Stomach (tissue), 8 donors: ENCODE measurements at regions not wholly inside any gene's neighbourhood (a gene's known extent, or its start where the extent isn't known, plus 50 kb on each side); places are given as distances from the start of the nearest gene placed in this dataset.

Source experiments
- DNase-seq, 2 donors: peaks; one replicate each; pipeline versions ENCODE4 v3.0.0 to v3.0.0-alpha.2; 2013 to 2019
- H3K27ac ChIP-seq, 5 donors: fragments of 200-600 bp in 4 of 5; sonication (generic) in 4 of 5; one replicate each; pipeline ENCODE4 v1.5.1; 2013 to 2019; ENCODE audit warnings: mild to moderate bottlenecking in 1 of 5, moderate library complexity in 1 of 5
- H3K27me3 ChIP-seq, 3 donors: fragments of 200-600 bp; sonication (generic); one replicate each; pipeline ENCODE4 v1.5.1; 2017 to 2019; ENCODE audit warnings: mixed run types in 1 of 3
- H3K36me3 ChIP-seq, 4 donors: fragments of 200-600 bp; sonication (generic); 1 replicate in 3 of 4; 2 replicates in 1 of 4; pipeline ENCODE4 v1.5.1; 2016 to 2019
- H3K4me1 ChIP-seq, 4 donors: fragments of 200-600 bp; sonication (generic); one replicate each; pipeline ENCODE4 v1.5.1; 2016 to 2019
- H3K4me3 ChIP-seq, 4 donors: fragments of 200-600 bp; sonication (generic) in 3 of 4; one replicate each; pipeline ENCODE4 v1.5.1; 2016 to 2019; ENCODE audit warnings: mild to moderate bottlenecking in 1 of 4
- H3K9me3 ChIP-seq, 4 donors: fragments of 200-600 bp; sonication (generic); one replicate each; pipeline ENCODE4 v1.5.1; 2016 to 2019
- CTCF ChIP-seq, 7 experiments: fragments of 450-650 bp in 4 of 7; fragments of 200-600 bp in 3 of 7; sonication (generic) in 3 of 7; IDR thresholded peaks; one replicate each; pipeline ENCODE4 v1.5.1; 2016 to 2019; ENCODE audit warnings: antibody characterized with exemption in 7 of 7, control low read depth in 2 of 7, mild to moderate bottlenecking in 1 of 7
- EP300 ChIP-seq: sonication (generic); formaldehyde crosslinking; IDR thresholded peaks from one replicate; pipeline ENCODE4 v1.6.1; 2017; ENCODE audit warnings: antibody characterized with exemption
- POLR2A ChIP-seq, 4 donors: fragments of 450-650 bp; IDR thresholded peaks; one replicate each; pipeline ENCODE4 v1.6.1; 2016; ENCODE audit warnings: antibody characterized with exemption in 4 of 4, control low read depth in 2 of 4, mild to moderate bottlenecking in 1 of 4, moderate library complexity in 1 of 4
- POLR2AphosphoS5 ChIP-seq, 3 donors: sonication (generic); formaldehyde crosslinking; IDR thresholded peaks; one replicate each; pipeline ENCODE4 v1.6.1; 2016; ENCODE audit warnings: antibody characterized with exemption in 3 of 3
- WGBS, 5 donors: extraction: QIAGEN DNeasy Blood & Tissue Kit in 3 of 5; methylation state at CpG; one replicate each; pipeline versions ENCODE4 v1.1.5 to v1.1.7; 2013 to 2018; 5-methylcytosine and 5-hydroxymethylcytosine counted together
- intact Hi-C: fragments of 100-400 bp; cut with DNase I; formaldehyde crosslinking; loops from one replicate; pipeline ENCODE4 v1.15.1; 2023; ENCODE audit warnings: low total_unique reads
- donor health status: healthy with polysubstance abuse.
- donor health status: Bipolar disorder and iron deficiency.
- donor health status: healthy.

DNA sequence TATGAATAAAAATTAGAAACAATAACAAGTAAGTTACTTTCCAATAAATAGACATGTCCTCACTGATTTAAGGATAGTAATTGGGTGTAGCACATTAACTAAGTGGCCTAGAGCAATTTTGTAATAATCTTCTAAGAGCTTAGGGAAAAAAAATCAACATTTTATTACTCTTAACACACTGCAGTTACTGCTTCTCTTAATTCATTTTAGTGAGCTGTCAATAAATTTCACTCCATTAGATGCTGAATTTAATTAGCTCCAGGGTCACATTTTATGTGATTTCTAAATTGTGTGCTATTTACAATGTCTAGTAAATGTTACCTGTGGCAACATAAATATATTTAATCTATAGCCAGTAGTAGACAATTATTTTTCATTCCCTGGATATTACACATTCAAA is 612.0 kb downstream of the C4orf33 start:
- no peaks in the 10 kb centered on the region for H3K27me3 ChIP-seq
- DNase-seq, result no peak
- H3K4me1 ChIP-seq, result no peaks in the 10 kb centered on the region
- no peaks in the 10 kb centered on the region for H3K36me3 ChIP-seq
- no peak overlapping the region for H3K27ac ChIP-seq
- no peak for TF ChIP-seq POLR2A (IDR thresholded peaks at IDR 0.05)
- no peak for TF ChIP-seq EP300
- TF ChIP-seq POLR2AphosphoS5 (IDR thresholded peaks at IDR 0.05), result no peak
- TF ChIP-seq CTCF (IDR thresholded peaks at IDR 0.05), result no peak
- no peaks in the 10 kb centered on the region for H3K9me3 ChIP-seq
- intact Hi-C loops, result no loop called here
- H3K4me3 ChIP-seq, result no peak overlapping the region

- no peak overlapping the region for H3K4me3 ChIP-seq
- no peaks in the 10 kb centered on the region for H3K36me3 ChIP-seq
- WGBS, 5 donors, result 79 to 88% (median 84%) methylated on average over 4 of the region's 4 CpGs
- no peaks in the 10 kb centered on the region for H3K9me3 ChIP-seq
- H3K27me3 ChIP-seq, result no peaks in the 10 kb centered on the region
- no peak overlapping the region for H3K27ac ChIP-seq
- TF ChIP-seq POLR2A (IDR thresholded peaks at IDR 0.05) (no peak), EP300 (no peak), POLR2AphosphoS5 (IDR thresholded peaks at IDR 0.05) (no peak), CTCF (IDR thresholded peaks at IDR 0.05) (no peak)
- peak in 1 of 2 donors; percentile 1 for DNase-seq
- intact Hi-C loops, result no loop called here
- no peaks in the 10 kb centered on the region for H3K4me1 ChIP-seq
These were observed 612.8 kb downstream of the C4orf33 start for GRCh38 chr4:129708784-129709183.

- no peaks in the 10 kb centered on the region for H3K36me3 ChIP-seq
- WGBS, 5 donors, result 66 to 78% (median 68%) methylated on average over 1 of the region's 1 CpG
- no peaks in the 10 kb centered on the region for H3K27me3 ChIP-seq
- no peak overlapping the region for H3K4me3 ChIP-seq
- no peak overlapping the region for H3K27ac ChIP-seq
- H3K4me1 ChIP-seq, result no peaks in the 10 kb centered on the region
- H3K9me3 ChIP-seq, result no peaks in the 10 kb centered on the region
- no peak for DNase-seq
- TF ChIP-seq POLR2A (IDR thresholded peaks at IDR 0.05), result no peak
- TF ChIP-seq CTCF (IDR thresholded peaks at IDR 0.05), result no peak
- TF ChIP-seq EP300, result no peak
- no peak for TF ChIP-seq POLR2AphosphoS5 (IDR thresholded peaks at IDR 0.05)
- intact Hi-C loops, result no loop called here
These were observed 642.2 kb downstream of the C4orf33 start for GRCh38 chr4:129738175-129738574.

GRCh38 chr4:129747756-129748155 is 651.8 kb downstream of the C4orf33 start:
- Histone ChIP-seq H3K36me3 (no peaks in the 10 kb centered on the region), H3K27me3 (no peaks in the 10 kb centered on the region), H3K4me1 (no peaks in the 10 kb centered on the region), H3K27ac (no peak overlapping the region), H3K9me3 (no peaks in the 10 kb centered on the region), H3K4me3 (no peak overlapping the region)
- intact Hi-C loops, result no loop called here
- peak in 1 of 2 donors; percentile 18 for DNase-seq
- 44 to 67% (median 61%) methylated on average over 2 of the region's 2 CpGs for WGBS, 5 donors
- no peak for TF ChIP-seq EP300
- no peak for TF ChIP-seq CTCF (IDR thresholded peaks at IDR 0.05)
- TF ChIP-seq POLR2A (IDR thresholded peaks at IDR 0.05), result no peak
- no peak for TF ChIP-seq POLR2AphosphoS5 (IDR thresholded peaks at IDR 0.05)

DNA sequence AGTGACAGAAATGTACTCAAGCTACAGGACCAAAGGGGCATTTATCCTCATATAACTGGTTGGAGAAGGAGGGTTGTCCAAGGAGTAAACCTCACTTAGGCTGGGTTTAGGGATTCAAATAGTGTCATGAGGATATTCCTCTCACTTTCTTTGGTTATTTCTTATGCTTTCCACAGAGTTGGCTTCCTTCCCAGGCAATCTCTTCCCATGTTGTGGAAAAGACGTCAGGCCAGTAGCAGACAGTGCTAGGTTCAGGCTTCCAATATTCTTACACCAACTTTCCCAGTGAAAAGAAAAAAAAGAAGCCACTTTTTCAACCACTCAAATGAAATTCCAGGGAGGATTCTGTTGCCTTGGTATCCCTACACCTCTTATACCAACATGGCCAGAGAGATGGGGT is 653.0 kb downstream of the C4orf33 start:
- no peaks in the 10 kb centered on the region for H3K36me3 ChIP-seq
- H3K27ac ChIP-seq, result no peak overlapping the region
- intact Hi-C loops, result no loop called here
- TF ChIP-seq CTCF (IDR thresholded peaks at IDR 0.05) (no peak), POLR2AphosphoS5 (IDR thresholded peaks at IDR 0.05) (no peak), EP300 (no peak), POLR2A (IDR thresholded peaks at IDR 0.05) (no peak)
- H3K27me3 ChIP-seq, result no peaks in the 10 kb centered on the region
- no peaks in the 10 kb centered on the region for H3K9me3 ChIP-seq
- no peak overlapping the region for H3K4me3 ChIP-seq
- WGBS, 5 donors, result 24 to 51% (median 38%) methylated on average over 1 of the region's 1 CpG
- peak in 1 of 2 donors; percentile 15 for DNase-seq
- H3K4me1 ChIP-seq, result no peaks in the 10 kb centered on the region
